Kidney (tissue), 13 donors: ENCODE measurements at regions not wholly inside any gene's neighbourhood (a gene's known extent, or its start where the extent isn't known, plus 50 kb on each side); places are given as distances from the start of the nearest gene placed in this dataset.
A peak's percentile ranks its signal among the peaks of the same experiment; 100 is the strongest.

Experiments
- DNase-seq, 5 donors: peaks; one replicate each; pipeline ENCODE4 v3.0.0-alpha.2; 2013 to 2020
- FAIRE-seq: peaks from 2 replicates; lab custom pipeline; 2012; peaks lifted over from hg19 to GRCh38; lab: Jason Lieb, UNC
- H3K27ac ChIP-seq, 2 donors: one replicate each; pipeline ENCODE4 v1.7.0; 2013; ENCODE audit warnings: low read depth in 2 of 2, low read length in 2 of 2, inconsistent platforms in 1 of 2
- H3K27me3 ChIP-seq: one replicate; pipeline ENCODE4 v1.7.1; 2013; ENCODE audit warnings: low read length, inconsistent platforms; ENCODE audit not compliant: control insufficient read depth, insufficient read depth
- H3K36me3 ChIP-seq, 3 donors: one replicate each; pipeline versions ENCODE4 v1.7.0 to v1.7.1; 2013; ENCODE audit warnings: low read length in 3 of 3, control low read depth in 1 of 3, inconsistent platforms in 1 of 3; ENCODE audit not compliant: insufficient read depth in 3 of 3, control insufficient read depth in 2 of 3
- H3K4me1 ChIP-seq, 3 donors: one replicate each; pipeline versions ENCODE4 v1.7.0 to v1.7.1; 2013; ENCODE audit warnings: low read length in 3 of 3, inconsistent platforms in 1 of 3, low read depth in 1 of 3; ENCODE audit not compliant: control insufficient read depth in 2 of 3, insufficient read depth in 2 of 3
- H3K4me3 ChIP-seq, 3 donors: one replicate each; pipeline versions ENCODE4 v1.7.0 to v1.8.1; 2013; ENCODE audit warnings: low read length in 3 of 3, control low read depth in 1 of 3, inconsistent platforms in 1 of 3
- H3K9ac ChIP-seq, 3 donors: one replicate each; pipeline versions ENCODE4 v1.7.0 to v1.7.1; 2013; ENCODE audit warnings: low read length in 3 of 3, control low read depth in 1 of 3, inconsistent platforms in 1 of 3
- H3K9me3 ChIP-seq, 3 donors: one replicate each; pipeline versions ENCODE4 v1.7.0 to v1.7.1; 2013; ENCODE audit warnings: low read length in 3 of 3, control low read depth in 1 of 3, inconsistent platforms in 1 of 3; ENCODE audit not compliant: control insufficient read depth in 2 of 3, insufficient read depth in 1 of 3
- CTCF ChIP-seq: IDR thresholded peaks from 3 replicates; pipeline ENCODE4 v1.5.1; 2012; ENCODE audit warnings: mild to moderate bottlenecking, moderate library complexity, borderline replicate concordance; ENCODE audit not compliant: insufficient read depth; ENCODE audit errors: extremely low read depth
- intact Hi-C: fragments of 100-400 bp; cut with DNase I; formaldehyde crosslinking; loops from one replicate; pipeline ENCODE4 v1.11.1; 2022
- donor health status: control.
- donor health status: control.
- donor health status: control.
- donor health status: control.
- donor health status: control.
- donor health status: DM: yes; HTN: yes; CAD: no.
- donor health status: Normal renal cell carcinoma (clear cell type).

- TF ChIP-seq CTCF, result no peak
- intact Hi-C loops, result no loop called here
Observed at GRCh38 chr12:91985002-91985787, 160.5 kb downstream of the BTG1 start.

GRCh38 chr12:91984556-91984955 lies 161.1 kb downstream of the BTG1 start:
- Histone ChIP-seq H3K27me3 (no peaks in the 10 kb centered on the region), H3K4me3 (no peak overlapping the region), H3K9me3 (no peaks in the 10 kb centered on the region), H3K27ac (no peak overlapping the region), H3K36me3 (no peaks in the 10 kb centered on the region), H3K4me1 (peaks cover 0 to under 1% (median 0%) of the 10 kb centered on the region in 3 donors), H3K9ac (no peak overlapping the region)
- no peak for FAIRE-seq
- intact Hi-C loops, result no loop called here
- TF ChIP-seq CTCF, result no peak
- DNase-seq, result peak in 2 of 5 donors; percentile 49 to 65

More at GRCh38 chr12:91985002-91985787, 160.5 kb downstream of the BTG1 start:
- FAIRE-seq (no peak), DNase-seq (no peak)
- no peaks in the 10 kb centered on the region for H3K9me3 ChIP-seq
- H3K27ac ChIP-seq, result no peak overlapping the region
- no peaks in the 10 kb centered on the region for H3K4me1 ChIP-seq
- H3K27me3 ChIP-seq, result no peaks in the 10 kb centered on the region
- no peak overlapping the region for H3K9ac ChIP-seq
- H3K4me3 ChIP-seq, result no peak overlapping the region
- H3K36me3 ChIP-seq, result no peaks in the 10 kb centered on the region

GRCh38 chr12:91983935-91984334 lies 161.7 kb downstream of the BTG1 start:
- no peaks in the 10 kb centered on the region for H3K36me3 ChIP-seq
- intact Hi-C loops, result no loop called here
- DNase-seq, result no peak
- TF ChIP-seq CTCF, result no peak
- no peaks in the 10 kb centered on the region for H3K9me3 ChIP-seq
- no peak overlapping the region for H3K4me3 ChIP-seq
- H3K27ac ChIP-seq, result no peak overlapping the region
- no peak for FAIRE-seq
- no peaks in the 10 kb centered on the region for H3K27me3 ChIP-seq
- H3K4me1 ChIP-seq, result peaks cover 0 to 2% (median 0%) of the 10 kb centered on the region in 3 donors
- no peak overlapping the region for H3K9ac ChIP-seq
